A673 (cell line): ENCODE measurements at regions not wholly inside any gene's neighbourhood (a gene's known extent, or its start where the extent isn't known, plus 50 kb on each side); places are given as distances from the start of the nearest gene placed in this dataset.

Source experiments
- CTCF ChIP-seq: fragments of 300-800, 200-600 bp; sonication (generic); conservative IDR thresholded peaks from 2 replicates; pipeline ENCODE4 v1.5.1; 2017; ENCODE audit warnings: low read depth, mild to moderate bottlenecking, antibody characterized with exemption, low read length, moderate library complexity, mixed read lengths
- EZH2 ChIP-seq: fragments of 200-600 bp; sonication (generic); IDR thresholded peaks from 2 replicates; pipeline ENCODE4 v1.6.1; 2017; ENCODE audit warnings: borderline replicate concordance, low read depth, mild to moderate bottlenecking, mixed read lengths, antibody characterized with exemption, low read length; ENCODE audit not compliant: poor library complexity, severe bottlenecking

- TF ChIP-seq CTCF (no peak), EZH2 (no peak)
Measured at GRCh38 chr4:27568236-27568951, 707.8 kb downstream of the STIM2 start.
